ENCODE measurements at regions not wholly inside any gene's neighbourhood (a gene's known extent, or its start where the extent isn't known, plus 50 kb on each side); places are given as distances from the start of the nearest gene placed in this dataset.

GRCh38 chr3:124115956-124116355, 124.0 kb upstream of the ROPN1 start:
- no peak for DNase-seq (ENCODE audit: low spot score)
- no peak for TF ChIP-seq CTCF (IDR thresholded peaks at IDR 0.05; ENCODE audit: extremely low read depth, missing control alignments)

- no peak for DNase-seq (ENCODE audit: low spot score)
- TF ChIP-seq CTCF (IDR thresholded peaks at IDR 0.05; ENCODE audit: extremely low read depth, missing control alignments), result no peak
Measured at GRCh38 chr3:124116906-124117305, 125.0 kb upstream of the ROPN1 start.

GRCh38 chr3:124117486-124117885, 125.6 kb upstream of the ROPN1 start:
- no peak for TF ChIP-seq CTCF (IDR thresholded peaks at IDR 0.05; ENCODE audit: extremely low read depth, missing control alignments)
- no peak for DNase-seq (ENCODE audit: low spot score)

- TF ChIP-seq CTCF (IDR thresholded peaks at IDR 0.05; ENCODE audit: extremely low read depth, missing control alignments), result no peak
- no peak for DNase-seq (ENCODE audit: low spot score)
Measured at GRCh38 chr3:124118397-124118796, 126.5 kb upstream of the ROPN1 start.

GRCh38 chr3:124119056-124119716, 127.3 kb upstream of the ROPN1 start:
- TF ChIP-seq CTCF (IDR thresholded peaks at IDR 0.05; ENCODE audit: extremely low read depth, missing control alignments), result no peak

GRCh38 chr3:124121379-124122312, 129.7 kb upstream of the ROPN1 start:
- DNase-seq (ENCODE audit: low spot score), result no peak
- no peak for TF ChIP-seq CTCF (IDR thresholded peaks at IDR 0.05; ENCODE audit: extremely low read depth, missing control alignments)

More at GRCh38 chr3:124119056-124119716, 127.3 kb upstream of the ROPN1 start:
- no peak for DNase-seq (ENCODE audit: low spot score)

- DNase-seq (ENCODE audit: low spot score), result no peak
- TF ChIP-seq CTCF (IDR thresholded peaks at IDR 0.05; ENCODE audit: extremely low read depth, missing control alignments), result no peak
Measured at GRCh38 chr3:124125315-124125714, 133.4 kb upstream of the ROPN1 start.
